Epithelial cell of proximal tubule (primary cell): ENCODE measurements at regions not wholly inside any gene's neighbourhood (a gene's known extent, or its start where the extent isn't known, plus 50 kb on each side); places are given as distances from the start of the nearest gene placed in this dataset.

ENCODE experiments used
- DNase-seq: peaks from one replicate; pipeline ENCODE4 v3.0.0-alpha.2; 2011; ENCODE audit warnings: low read depth
- H3K4me3 ChIP-seq: 2 replicates; pipeline ENCODE4 v1.5.1; 2011; ENCODE audit warnings: low read depth, mild to moderate bottlenecking, low read length
- CTCF ChIP-seq: conservative IDR thresholded peaks from 2 replicates; pipeline ENCODE4 v1.5.1; 2012; ENCODE audit warnings: low read depth, mild to moderate bottlenecking, low read length

GRCh38 chr14:62631176-62631575 is 414.1 kb downstream of the KCNH5 start:
- no peak overlapping the region for H3K4me3 ChIP-seq
- no peak for TF ChIP-seq CTCF
- no peak for DNase-seq

GRCh38 chr14:62632771-62633170 is 412.5 kb downstream of the KCNH5 start:
- H3K4me3 ChIP-seq: no peak overlapping the region
- DNase-seq: no peak
- no peak for TF ChIP-seq CTCF

DNA sequence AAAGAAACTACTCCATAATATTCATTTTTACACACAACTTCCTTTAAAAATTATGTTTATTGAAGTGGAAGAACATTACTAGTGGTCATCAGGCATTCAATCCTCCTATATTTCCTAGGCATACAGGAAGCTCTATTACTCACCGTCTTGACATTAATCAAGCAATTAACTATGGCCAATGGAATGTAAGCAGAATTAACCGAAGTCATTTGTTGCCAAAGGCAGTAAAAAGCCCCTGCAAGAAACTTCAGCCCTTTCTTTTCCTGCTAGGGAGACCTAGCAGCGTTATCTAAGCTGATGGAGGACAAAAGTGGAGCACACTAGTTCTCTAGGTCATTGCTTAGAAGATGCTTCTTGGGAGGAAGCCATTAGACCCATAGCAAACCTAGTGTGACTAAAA is 399.6 kb downstream of the KCNH5 start:
- TF ChIP-seq CTCF: no peak
- H3K4me3 ChIP-seq: no peak overlapping the region
- DNase-seq: no peak
